DMS 273 (cell line): ENCODE measurements at regions not wholly inside any gene's neighbourhood (a gene's known extent, or its start where the extent isn't known, plus 50 kb on each side); places are given as distances from the start of the nearest gene placed in this dataset.
A peak's percentile ranks its signal among the peaks of the same experiment; 100 is the strongest.
"Not testable (repeated sequence)": the region's sequence is repeated elsewhere in the genome, so short reads cannot be mapped to it uniquely, and the experiment has no call there.

ENCODE experiments used
- DNase-seq: peaks from one replicate; lab custom pipeline; 2025; ENCODE audit not compliant: unreplicated experiment; lab: John Stamatoyannopoulos, UW

- DNase-seq = no peak
These were observed 609.8 kb downstream of the BCOR start for GRCh38 chrX:39487969-39488330.

- no peak for DNase-seq
These were observed 606.0 kb downstream of the BCOR start for GRCh38 chrX:39491548-39492297.

- no peak for DNase-seq
These were observed 605.1 kb downstream of the BCOR start for GRCh38 chrX:39492497-39493162.

- no peak for DNase-seq
These were observed 604.6 kb downstream of the BCOR start for GRCh38 chrX:39493168-39493567.

GRCh38 chrX:39497117-39497516, 600.6 kb downstream of the BCOR start:
- DNase-seq = not testable (repeated sequence)

GRCh38 chrX:39497702-39498265, 600.0 kb downstream of the BCOR start:
- DNase-seq = peak; percentile 79

GRCh38 chrX:39499996-39500395, 597.8 kb downstream of the BCOR start:
- no peak for DNase-seq

- no peak for DNase-seq
These were observed 595.9 kb downstream of the BCOR start for GRCh38 chrX:39501822-39502221.

GRCh38 chrX:39502486-39502885, 595.3 kb downstream of the BCOR start:
- no peak for DNase-seq

GRCh38 chrX:39504227-39504626, 593.5 kb downstream of the BCOR start:
- DNase-seq = no peak

GRCh38 chrX:39504850-39505259, 592.9 kb downstream of the BCOR start:
- DNase-seq = no peak

GRCh38 chrX:39506131-39506530, 591.6 kb downstream of the BCOR start:
- no peak for DNase-seq

- no peak for DNase-seq
These were observed 590.7 kb downstream of the BCOR start for GRCh38 chrX:39507034-39507433.

GRCh38 chrX:39507617-39508299, 590.0 kb downstream of the BCOR start:
- peak; percentile 36 for DNase-seq

- DNase-seq = no peak
These were observed 589.5 kb downstream of the BCOR start for GRCh38 chrX:39508300-39508692.

- no peak for DNase-seq
These were observed 588.6 kb downstream of the BCOR start for GRCh38 chrX:39509157-39509556.

GRCh38 chrX:39513836-39514235, 583.9 kb downstream of the BCOR start:
- DNase-seq = no peak

- no peak for DNase-seq
These were observed 583.0 kb downstream of the BCOR start for GRCh38 chrX:39514801-39515200.

GRCh38 chrX:39516427-39516841, 581.3 kb downstream of the BCOR start:
- DNase-seq = no peak

- DNase-seq = no peak
These were observed 579.2 kb downstream of the BCOR start for GRCh38 chrX:39518476-39519029.

GRCh38 chrX:39519030-39519488, 578.7 kb downstream of the BCOR start:
- peak; percentile 80 for DNase-seq
